ENCODE measurements at regions not wholly inside any gene's neighbourhood (a gene's known extent, or its start where the extent isn't known, plus 50 kb on each side); places are given as distances from the start of the nearest gene placed in this dataset.

GRCh38 chr9:87382900-87383299 lies 114.8 kb upstream of the DAPK1 start:
- dilution Hi-C loops (cut with MboI; ENCODE audit: extremely low pct_ligation_motif_present, low sequenced_read_pairs) = no loop called here
- Histone ChIP-seq H3K4me1 (ENCODE audit: control insufficient read depth, extremely low read depth, insufficient read depth, low read length) (peaks cover 7% of the 10 kb centered on the region), H3K27me3 (ENCODE audit: control insufficient read depth, extremely low read depth, insufficient read depth, low read length) (no peaks in the 10 kb centered on the region), H3K4me3 (ENCODE audit: control insufficient read depth in 2 of 3, extremely low read depth in 1 of 3, insufficient read depth in 2 of 3, low read depth in 1 of 3, low read length in 3 of 3) (no peak overlapping the region), H4K20me1 (ENCODE audit: control insufficient read depth, extremely low read depth, insufficient read depth, low read length) (no peaks in the 10 kb centered on the region), H3K36me3 (ENCODE audit: control insufficient read depth in 2 of 2, extremely low read depth in 1 of 2, insufficient read depth in 2 of 2, low read length in 2 of 2) (no peaks in the 10 kb centered on the region), H3K9me3 (ENCODE audit: control insufficient read depth, low read depth, low read length) (no peaks in the 10 kb centered on the region), H3K4me2 (ENCODE audit: control insufficient read depth, extremely low read depth, insufficient read depth, low read depth, low read length) (no peak overlapping the region), H3K9ac (ENCODE audit: control insufficient read depth, extremely low read depth, insufficient read depth, low read length) (no peak overlapping the region), H3K9me1 (ENCODE audit: control insufficient read depth, extremely low read depth, insufficient read depth, low read length) (no peaks in the 10 kb centered on the region), H3K79me2 (ENCODE audit: control insufficient read depth, insufficient read depth, low read length) (no peaks in the 10 kb centered on the region), H2AFZ (ENCODE audit: control insufficient read depth, low read length) (no peak overlapping the region), H3K27ac (ENCODE audit: control insufficient read depth, insufficient read depth, low read length) (no peak overlapping the region)
- no peak for DNase-seq (ENCODE audit: low read depth, low spot score)
- FAIRE-seq = no peak
- no peak for TF ChIP-seq CTCF (optimal IDR thresholded peaks at IDR 0.05 in 1 of 3, IDR thresholded peaks at IDR 0.05 in 1 of 3, conservative IDR thresholded peaks at IDR 0.05 in 1 of 3; ENCODE audit: extremely low read depth in 1 of 3, insufficient read depth in 2 of 3, low read length in 3 of 3)
- TF ChIP-seq EZH2 (IDR thresholded peaks at IDR 0.05; ENCODE audit: low read length) = no peak

GRCh38 chr9:87383344-87384150 lies 114.1 kb upstream of the DAPK1 start:
- Histone ChIP-seq H3K4me3 (ENCODE audit: control insufficient read depth in 2 of 3, extremely low read depth in 1 of 3, insufficient read depth in 2 of 3, low read depth in 1 of 3, low read length in 3 of 3) (no peak overlapping the region), H3K36me3 (ENCODE audit: control insufficient read depth in 2 of 2, extremely low read depth in 1 of 2, insufficient read depth in 2 of 2, low read length in 2 of 2) (no peaks in the 10 kb centered on the region), H4K20me1 (ENCODE audit: control insufficient read depth, extremely low read depth, insufficient read depth, low read length) (no peaks in the 10 kb centered on the region), H3K9ac (ENCODE audit: control insufficient read depth, extremely low read depth, insufficient read depth, low read length) (no peak overlapping the region), H3K27me3 (ENCODE audit: control insufficient read depth, extremely low read depth, insufficient read depth, low read length) (no peaks in the 10 kb centered on the region), H3K27ac (ENCODE audit: control insufficient read depth, insufficient read depth, low read length) (no peak overlapping the region), H3K9me1 (ENCODE audit: control insufficient read depth, extremely low read depth, insufficient read depth, low read length) (no peaks in the 10 kb centered on the region), H2AFZ (ENCODE audit: control insufficient read depth, low read length) (no peak overlapping the region), H3K4me2 (ENCODE audit: control insufficient read depth, extremely low read depth, insufficient read depth, low read depth, low read length) (no peak overlapping the region), H3K4me1 (ENCODE audit: control insufficient read depth, extremely low read depth, insufficient read depth, low read length) (peaks cover 11% of the 10 kb centered on the region), H3K79me2 (ENCODE audit: control insufficient read depth, insufficient read depth, low read length) (no peaks in the 10 kb centered on the region), H3K9me3 (ENCODE audit: control insufficient read depth, low read depth, low read length) (no peaks in the 10 kb centered on the region)
- DNase-seq (ENCODE audit: low read depth, low spot score) (no peak), FAIRE-seq (no peak)
- TF ChIP-seq EZH2 (IDR thresholded peaks at IDR 0.05; ENCODE audit: low read length) (no peak), CTCF (optimal IDR thresholded peaks at IDR 0.05 in 1 of 3, IDR thresholded peaks at IDR 0.05 in 1 of 3, conservative IDR thresholded peaks at IDR 0.05 in 1 of 3; ENCODE audit: extremely low read depth in 1 of 3, insufficient read depth in 2 of 3, low read length in 3 of 3) (no peak)
- dilution Hi-C loops (cut with MboI; ENCODE audit: extremely low pct_ligation_motif_present, low sequenced_read_pairs) = no loop called here
